Breast epithelium (tissue), 3 donors: ENCODE measurements at regions not wholly inside any gene's neighbourhood (a gene's known extent, or its start where the extent isn't known, plus 50 kb on each side); places are given as distances from the start of the nearest gene placed in this dataset.

Experiments used
- CTCF ChIP-seq, 3 donors: fragments of 450-650 bp; IDR thresholded peaks; one replicate each; pipeline ENCODE4 v1.5.1; 2016 to 2017; ENCODE audit warnings: antibody characterized with exemption in 3 of 3, mild to moderate bottlenecking in 3 of 3, moderate library complexity in 3 of 3
- POLR2A ChIP-seq: fragments of 450-650 bp; IDR thresholded peaks from one replicate; pipeline ENCODE4 v1.6.1; 2016; ENCODE audit warnings: antibody characterized with exemption, mild to moderate bottlenecking, moderate library complexity
- POLR2AphosphoS5 ChIP-seq, 3 donors: sonication (generic); formaldehyde crosslinking; IDR thresholded peaks; one replicate each; pipeline ENCODE4 v1.6.1; 2017; ENCODE audit warnings: antibody characterized with exemption in 3 of 3

GRCh38 chr16:55947366-55947765 is 72.2 kb upstream of the CES5A start:
- no peak for TF ChIP-seq CTCF (IDR thresholded peaks at IDR 0.05)
- TF ChIP-seq POLR2AphosphoS5 (IDR thresholded peaks at IDR 0.05) = no peak
- no peak for TF ChIP-seq POLR2A
